Gastroesophageal sphincter (tissue), 2 donors: ENCODE measurements at regions not wholly inside any gene's neighbourhood (a gene's known extent, or its start where the extent isn't known, plus 50 kb on each side); places are given as distances from the start of the nearest gene placed in this dataset.

Experiments
- POLR2A ChIP-seq, 2 donors: fragments of 450-650 bp; IDR thresholded peaks; one replicate each; pipeline ENCODE4 v1.6.1; 2017; ENCODE audit warnings: antibody characterized with exemption in 2 of 2, mild to moderate bottlenecking in 2 of 2, moderate library complexity in 1 of 2
- POLR2AphosphoS5 ChIP-seq: sonication (generic); formaldehyde crosslinking; IDR thresholded peaks from one replicate; pipeline ENCODE4 v1.6.1; 2017; ENCODE audit warnings: antibody characterized with exemption

- TF ChIP-seq POLR2A (IDR thresholded peaks at IDR 0.05) (no peak), POLR2AphosphoS5 (no peak)
Observed at GRCh38 chr19:5396096-5396939, 55.7 kb upstream of the PTPRS start.
